OCI-M1 (cell line): ENCODE measurements at regions not wholly inside any gene's neighbourhood (a gene's known extent, or its start where the extent isn't known, plus 50 kb on each side); places are given as distances from the start of the nearest gene placed in this dataset.
"Not testable (repeated sequence)": the region's sequence is repeated elsewhere in the genome, so short reads cannot be mapped to it uniquely, and the experiment has no call there.

Experiments used
- DNase-seq: peaks from one replicate; lab custom pipeline; 2025; lab: John Stamatoyannopoulos, UW

DNA sequence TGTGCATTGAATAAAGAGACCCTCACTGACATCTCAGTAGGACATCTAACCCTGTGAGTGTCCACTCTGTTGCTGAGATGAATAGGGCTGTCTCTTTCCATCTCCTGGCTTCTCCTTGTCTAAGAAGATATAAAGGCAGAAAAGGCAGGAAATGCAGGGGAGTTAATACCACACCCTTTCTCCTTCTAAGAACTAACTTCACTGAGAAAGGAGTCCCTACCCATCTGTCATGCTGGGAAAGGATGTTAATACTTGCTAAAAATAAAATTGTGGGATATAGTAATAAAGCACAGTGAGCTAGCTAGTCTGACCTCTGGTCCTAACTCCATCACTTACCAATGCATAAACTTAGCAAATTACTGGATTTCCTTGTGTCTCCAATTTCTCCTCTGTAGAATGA, 213.9 kb upstream of the FIGN start:
- DNase-seq: no peak

DNA sequence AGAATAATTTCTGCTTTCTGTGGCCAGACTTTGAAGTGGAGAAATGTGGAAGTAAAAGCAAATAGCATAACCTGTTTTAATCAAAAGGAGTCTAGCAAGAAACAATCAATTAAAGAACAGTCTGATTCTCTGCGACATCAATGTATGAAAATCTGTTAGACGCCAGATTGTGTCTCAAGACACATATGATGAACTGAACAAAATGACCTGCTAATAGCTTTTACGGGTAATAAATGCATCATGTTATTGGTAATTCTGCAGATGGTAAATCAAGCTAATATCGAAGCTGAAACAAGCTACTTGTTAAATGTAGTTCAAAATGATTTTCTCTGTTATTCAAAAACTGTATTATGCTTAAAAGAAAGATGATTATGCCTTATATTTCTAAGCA, 208.5 kb upstream of the FIGN start:
- DNase-seq: no peak

DNA sequence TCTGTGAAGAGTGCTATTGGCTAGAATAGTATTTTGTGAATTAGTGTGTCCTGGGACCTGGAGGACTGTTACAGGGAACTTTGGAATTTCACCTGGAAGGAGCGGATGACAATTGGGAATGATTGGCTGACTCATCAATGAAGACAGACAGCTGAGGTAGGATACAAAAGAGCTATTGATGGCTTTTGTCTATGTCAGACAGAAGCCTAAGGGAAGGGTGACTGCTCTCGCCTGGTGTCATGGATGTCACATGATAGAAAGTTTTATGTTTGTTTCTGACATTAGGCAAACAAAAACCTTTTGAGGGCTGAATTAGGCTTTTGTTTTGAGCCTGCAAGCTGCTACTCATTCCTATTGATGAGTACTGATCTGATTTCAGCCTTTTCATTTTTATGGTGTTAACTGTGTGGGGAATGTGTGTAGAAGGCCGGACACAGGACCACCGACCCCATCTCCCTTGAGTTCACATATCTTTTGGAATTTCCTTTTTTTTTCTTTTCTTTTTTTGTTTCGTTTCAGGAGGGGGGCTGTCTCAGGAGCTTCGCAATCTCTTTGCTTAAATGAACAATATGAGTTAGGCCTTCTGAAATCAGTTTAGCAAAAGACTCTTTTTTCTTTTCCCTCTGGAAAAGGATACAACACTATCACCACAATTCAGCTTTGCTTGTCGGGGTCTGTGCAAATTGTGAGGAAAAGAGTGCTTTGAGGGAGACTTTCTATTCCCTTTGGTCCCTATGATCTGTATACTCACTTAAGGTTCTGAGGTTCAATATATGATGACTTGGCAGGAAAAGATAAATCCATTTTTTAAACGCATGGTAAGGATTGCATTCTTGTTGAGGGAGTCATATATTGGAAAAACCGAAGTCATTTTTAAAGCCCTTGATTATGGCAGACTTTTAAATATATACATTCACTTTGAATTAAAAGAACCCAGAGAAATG, 207.9 kb upstream of the FIGN start:
- DNase-seq: no peak

DNA sequence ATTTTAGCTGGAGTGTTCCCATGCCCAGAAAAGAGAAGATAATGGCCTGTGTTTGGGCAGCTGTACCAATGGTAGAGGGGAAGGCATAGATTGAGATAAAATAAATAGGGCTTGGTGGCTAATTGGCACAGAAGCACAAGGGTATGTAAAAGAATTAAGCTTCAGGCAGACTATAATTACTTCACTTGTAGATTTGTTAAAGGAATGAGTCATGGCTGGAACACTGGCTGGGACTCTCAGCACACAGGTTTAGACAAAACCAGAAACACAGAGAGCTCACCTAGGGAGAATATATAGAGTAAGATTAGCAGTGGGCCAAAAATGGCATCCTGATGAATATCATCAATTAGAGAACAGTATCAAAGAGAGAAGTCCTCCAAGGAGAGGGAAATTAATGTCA, 198.3 kb upstream of the FIGN start:
- DNase-seq: no peak

DNA sequence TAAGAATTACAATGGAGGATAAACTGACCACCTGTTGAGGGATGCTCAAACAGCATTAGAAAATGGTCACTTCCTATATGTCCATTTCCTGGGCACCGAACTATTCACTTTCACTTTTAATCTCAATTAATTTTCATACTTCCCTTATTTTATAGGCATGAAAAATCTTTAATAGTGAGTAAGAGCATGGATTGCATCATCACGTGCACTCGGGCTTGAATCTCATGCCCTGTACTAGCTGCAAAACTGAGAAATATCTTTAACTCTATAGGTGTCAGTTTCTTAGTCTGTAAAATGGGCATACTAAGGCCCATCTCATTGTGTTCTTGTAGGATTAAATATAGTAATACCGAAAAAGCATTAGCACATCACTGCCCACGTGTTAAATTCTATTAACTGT, 183.9 kb upstream of the FIGN start:
- DNase-seq: peak; percentile 27

DNA sequence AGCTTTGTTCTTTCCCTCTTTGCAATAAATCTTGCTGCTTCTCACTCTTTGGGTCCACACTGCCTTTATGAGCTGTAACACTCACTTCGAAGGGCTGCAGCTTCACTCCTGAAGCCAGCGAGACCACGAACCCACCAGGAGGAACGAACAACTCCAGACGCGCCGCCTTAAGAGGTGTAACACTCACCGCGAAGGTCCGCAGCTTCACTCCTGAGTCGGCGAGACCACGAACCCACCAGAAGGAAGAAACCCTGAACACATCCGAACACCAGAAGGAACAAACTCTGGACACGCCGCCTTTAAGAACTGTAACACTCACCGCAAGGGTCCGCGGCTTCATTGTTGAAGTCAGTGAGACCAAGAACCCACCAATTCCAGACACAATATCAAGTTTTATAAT, 178.7 kb upstream of the FIGN start:
- not testable (repeated sequence) for DNase-seq

DNA sequence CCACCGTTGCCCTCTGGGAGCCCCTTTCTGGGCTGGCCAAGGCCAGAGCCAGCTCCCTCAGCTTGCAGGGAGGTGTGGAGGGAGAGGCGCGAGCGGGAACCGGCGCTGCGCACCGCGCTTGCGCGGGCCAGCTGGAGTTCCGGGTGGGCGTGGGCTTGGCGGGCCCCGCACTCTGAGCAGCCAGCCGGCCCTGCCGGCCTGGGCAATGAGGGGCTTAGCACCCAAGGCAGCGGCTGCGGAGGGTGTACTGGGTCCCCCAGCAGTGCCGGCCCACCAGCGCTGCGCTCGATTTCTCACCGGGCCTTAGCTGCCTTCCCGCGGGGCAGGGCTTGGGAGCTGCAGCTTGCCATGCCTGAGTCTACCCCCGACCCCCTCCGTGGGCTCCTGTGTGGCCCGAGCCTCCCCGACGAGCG, 177.7 kb upstream of the FIGN start:
- not testable (repeated sequence) for DNase-seq

DNA sequence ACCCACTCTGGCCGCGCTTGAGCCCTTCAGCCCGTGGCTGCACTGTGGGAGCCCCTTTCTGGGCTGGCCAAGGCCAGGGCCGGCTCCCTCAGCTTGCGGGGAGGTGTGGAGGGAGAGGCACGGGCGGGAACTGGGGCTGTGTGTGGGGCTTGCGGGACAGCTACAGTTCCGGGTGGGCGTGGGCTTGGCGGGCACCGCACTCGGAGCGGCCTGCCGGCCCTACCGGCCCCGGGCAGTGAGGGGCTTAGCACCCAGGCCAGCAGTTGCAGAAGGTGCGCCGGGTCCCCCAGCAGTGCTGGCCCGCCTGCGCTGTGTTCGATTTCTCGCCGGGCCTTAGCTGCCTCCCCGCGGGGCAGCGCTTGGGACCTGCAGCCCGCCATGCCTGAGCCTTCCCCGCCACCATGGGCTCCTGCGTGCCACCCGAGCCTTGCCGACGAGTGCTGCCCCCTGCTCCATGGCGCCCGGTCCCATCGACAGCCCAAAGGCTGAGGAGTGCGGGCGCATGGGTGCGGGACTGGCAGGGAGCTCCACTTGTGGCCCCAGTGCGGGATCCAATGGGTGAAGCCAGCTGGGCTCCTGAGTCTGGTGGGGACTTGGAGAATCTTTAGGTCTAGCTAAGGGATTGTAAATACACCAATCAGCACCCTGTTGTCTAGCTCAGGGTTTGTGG, 173.7 kb upstream of the FIGN start:
- no peak for DNase-seq

DNA sequence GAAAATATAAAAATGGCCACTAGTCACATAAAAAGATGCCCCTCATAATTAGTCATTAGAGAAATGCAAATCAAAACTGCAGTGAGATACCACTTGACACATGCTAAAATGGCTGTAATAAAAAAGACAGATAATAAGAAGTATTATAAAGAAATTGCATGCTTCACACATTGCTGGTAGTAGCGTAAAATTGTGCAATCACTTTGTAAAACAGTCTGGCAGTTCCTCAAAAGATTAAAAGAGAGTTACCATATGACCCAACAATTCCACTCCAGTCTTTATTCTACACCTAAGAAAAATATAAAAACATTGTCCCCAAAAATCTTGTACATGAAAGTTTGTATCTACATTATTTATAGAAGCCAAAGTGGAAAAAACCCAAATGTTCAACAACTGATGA, 170.6 kb upstream of the FIGN start:
- DNase-seq: peak; percentile 63

DNA sequence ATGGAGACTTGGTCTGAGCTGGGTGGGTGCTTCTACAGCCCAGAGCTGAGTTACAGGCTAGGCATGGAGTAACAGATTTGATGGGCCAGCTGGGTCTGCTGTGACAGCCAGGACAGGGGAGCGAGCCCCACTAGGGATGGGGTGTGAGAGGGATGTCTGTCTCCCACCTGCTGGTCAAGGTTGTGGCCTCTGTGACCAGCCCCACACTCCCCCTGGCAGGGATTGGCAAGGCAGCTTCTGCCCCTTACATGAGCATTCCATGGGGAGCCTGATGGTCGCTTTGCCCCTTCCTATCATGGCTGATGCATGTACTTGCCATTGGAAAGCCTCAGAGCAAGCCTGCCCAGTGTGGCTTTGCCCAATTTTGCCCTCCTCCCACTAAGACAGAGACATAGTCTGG, 162.0 kb upstream of the FIGN start:
- DNase-seq: no peak

DNA sequence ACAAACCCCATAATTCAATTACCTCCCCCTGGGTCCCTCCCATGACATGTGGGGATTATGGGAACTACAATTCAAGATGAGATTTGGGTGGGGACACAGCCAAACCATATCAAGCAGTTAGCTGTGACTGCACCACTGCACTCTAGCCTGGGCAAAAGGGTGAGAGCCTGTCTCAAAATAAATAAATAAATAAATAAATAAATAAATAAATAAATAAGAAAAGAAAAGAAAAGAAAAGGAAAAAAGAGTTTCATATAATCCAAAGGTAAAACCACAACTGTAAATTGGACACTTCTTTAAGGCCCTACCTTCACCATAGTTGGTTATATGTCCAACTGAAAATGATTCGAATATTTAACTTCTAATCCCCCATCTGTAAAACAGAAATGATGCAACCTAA, 157.6 kb upstream of the FIGN start:
- DNase-seq: not testable (repeated sequence)

DNA sequence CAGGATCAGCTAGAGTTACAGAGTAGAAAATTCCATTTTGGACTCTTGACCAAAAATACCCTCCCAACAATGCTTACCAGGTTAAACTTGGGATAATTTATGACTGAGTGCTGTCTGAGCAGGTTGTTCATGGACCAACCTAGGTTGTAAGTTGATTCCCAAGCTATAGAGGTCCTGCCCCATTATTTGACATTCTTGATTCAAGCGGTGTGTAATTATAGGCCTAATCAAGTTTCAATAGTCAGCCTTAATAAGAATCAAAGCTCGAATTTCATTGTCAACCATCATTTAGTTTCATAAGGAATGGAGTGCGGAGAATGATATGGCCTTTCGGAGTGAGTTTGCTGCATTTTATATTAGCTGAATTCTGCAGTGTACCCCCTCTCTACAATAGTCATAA, 152.8 kb upstream of the FIGN start:
- DNase-seq: no peak

DNA sequence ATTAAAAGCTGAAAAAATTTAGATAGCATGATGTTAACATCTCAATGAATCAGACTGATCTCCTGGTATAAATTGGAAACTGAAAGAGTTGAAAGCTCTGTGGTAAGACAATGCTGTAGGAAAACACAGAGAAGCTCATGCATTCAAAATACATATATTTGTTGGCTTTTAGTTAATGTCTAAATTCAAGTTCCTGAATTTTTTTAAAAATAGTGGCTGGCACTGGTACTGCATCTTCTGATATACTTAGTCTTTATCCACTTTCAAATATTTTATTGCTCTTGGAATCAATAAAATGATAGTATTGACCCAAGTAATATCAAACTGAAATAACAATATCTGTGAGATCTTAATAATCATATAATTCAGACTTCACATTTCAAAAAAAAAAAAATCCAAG, 151.4 kb upstream of the FIGN start:
- peak; percentile 12 for DNase-seq

DNA sequence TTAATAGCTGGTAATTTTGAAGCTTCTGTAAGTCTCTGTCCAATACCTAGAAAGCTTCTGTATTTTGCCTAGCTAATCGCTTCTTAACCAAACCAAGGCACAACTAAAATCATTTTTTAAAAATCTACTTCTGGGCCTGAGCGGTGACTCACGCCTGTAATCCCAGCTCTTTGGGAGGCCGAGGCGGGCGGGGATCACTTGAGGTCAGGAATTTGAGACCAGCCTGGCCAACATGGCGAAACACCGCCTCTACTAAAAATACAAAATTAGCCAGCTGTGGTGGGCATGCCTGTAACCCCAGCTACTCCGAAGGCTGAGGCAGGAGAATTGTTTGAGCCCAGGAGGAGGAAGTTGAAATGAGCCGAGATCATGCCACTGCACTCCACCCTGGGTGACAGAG, 148.6 kb upstream of the FIGN start:
- no peak for DNase-seq

DNA sequence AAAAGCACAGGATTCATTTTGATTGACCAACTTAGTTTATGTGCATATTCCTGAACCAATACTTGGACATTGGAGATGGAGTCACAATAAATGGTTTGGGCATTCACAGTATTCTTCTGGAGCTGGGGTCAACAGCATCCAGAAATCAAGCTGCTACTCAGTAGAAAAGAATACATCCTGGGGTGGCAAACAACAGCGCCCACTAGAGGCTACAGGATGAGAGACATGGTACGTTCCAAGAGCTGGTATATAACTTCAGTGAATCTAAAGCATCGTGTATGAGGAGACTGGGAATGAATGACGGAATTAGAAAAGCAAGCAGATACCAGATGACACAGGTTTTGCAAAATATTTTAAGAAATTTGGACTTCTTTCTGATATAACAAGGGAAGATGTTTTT, 142.9 kb upstream of the FIGN start:
- peak; percentile 74 for DNase-seq

DNA sequence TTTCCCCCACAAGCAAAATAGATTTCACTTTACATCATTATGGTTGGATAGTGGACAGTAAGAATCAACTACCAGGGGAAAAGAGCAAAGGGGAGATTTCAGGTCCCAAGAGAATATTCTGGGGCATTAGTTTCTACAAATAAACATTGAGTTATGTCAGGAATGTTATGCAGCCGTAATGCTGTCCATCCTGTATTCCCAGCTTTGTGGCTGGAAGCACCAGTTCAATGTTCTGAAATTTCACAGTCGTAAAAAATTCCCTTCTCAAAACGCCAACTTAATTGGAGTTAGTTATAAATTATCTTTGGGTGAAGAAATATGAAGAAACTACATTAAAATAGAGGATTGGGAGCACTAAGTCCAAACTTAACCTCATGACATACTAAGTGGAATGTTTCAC, 141.5 kb upstream of the FIGN start:
- DNase-seq: no peak

DNA sequence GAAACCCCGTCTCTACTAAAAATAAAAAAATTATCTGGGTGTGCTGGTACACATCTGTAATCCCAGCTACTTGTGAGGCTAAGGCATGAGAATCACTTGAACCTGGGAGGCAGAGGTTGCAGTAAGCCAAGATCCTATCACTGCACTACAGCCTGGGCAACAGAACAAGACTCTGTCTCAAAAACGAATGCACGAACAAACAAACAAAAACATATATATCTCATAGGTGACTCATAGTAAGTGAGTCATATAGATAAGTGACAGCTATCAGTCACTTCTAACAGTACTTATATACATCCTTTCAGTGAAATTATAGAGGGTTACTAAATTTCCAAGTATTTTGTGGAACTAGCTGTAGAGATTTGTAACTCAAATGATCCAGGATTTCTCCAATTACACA, 127.3 kb upstream of the FIGN start:
- peak; percentile 17 for DNase-seq

DNA sequence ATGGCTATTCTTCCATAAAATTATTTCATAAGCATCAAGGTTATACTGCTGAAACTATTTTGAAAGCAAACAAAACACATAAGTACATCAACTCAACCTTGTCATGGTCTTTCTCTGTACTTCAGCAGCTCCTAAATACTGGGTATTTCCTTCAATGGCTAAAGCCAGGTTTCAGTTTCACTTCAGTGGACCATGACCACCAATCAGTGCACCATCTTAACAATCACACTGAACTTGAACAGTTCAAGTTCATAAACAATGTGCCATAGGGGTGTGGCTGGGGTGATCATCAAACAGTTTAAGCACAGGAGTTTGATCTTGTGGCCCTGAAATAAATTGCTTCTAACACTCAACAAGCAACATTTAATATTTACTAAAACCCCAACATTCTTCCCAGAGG, 124.1 kb upstream of the FIGN start:
- peak; percentile 83 for DNase-seq

DNA sequence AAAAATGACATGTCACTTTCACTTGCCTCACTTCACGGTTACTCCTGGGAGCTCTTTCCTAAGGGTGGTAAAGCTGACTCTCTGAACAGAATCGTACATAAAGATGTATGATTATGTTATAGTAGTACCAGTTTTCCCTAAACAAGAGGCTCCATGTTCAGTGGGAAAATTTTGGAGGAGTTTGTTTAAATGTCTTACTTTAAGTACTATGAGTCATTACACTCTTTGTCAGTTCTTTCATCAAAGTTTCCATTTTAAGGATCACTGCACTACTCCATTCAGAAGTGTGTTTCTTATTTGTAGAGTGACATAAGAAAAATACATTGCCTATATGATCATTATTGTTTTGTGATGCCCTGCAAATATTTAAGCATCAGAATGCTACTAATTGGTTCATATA, 121.1 kb upstream of the FIGN start:
- peak; percentile 60 for DNase-seq

DNA sequence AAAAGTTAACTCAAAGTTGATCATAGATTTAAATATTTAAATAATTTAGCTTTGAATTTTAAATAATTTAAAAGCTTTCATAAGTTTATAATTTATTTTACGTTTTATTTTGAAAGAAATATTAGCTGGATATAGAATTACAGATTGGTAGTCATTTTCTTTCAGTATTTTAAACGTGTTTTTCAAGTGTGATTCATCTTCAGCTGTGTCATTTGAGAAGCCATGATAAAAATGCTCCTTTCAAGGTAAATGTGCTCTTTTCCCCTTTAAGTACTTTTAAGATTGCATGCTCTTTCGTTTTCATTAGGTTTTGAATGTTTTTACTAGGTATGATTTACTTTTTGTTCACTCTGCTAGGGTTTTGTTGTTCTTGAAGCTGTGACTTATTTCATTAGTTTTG, 116.8 kb upstream of the FIGN start:
- DNase-seq: peak; percentile 54

DNA sequence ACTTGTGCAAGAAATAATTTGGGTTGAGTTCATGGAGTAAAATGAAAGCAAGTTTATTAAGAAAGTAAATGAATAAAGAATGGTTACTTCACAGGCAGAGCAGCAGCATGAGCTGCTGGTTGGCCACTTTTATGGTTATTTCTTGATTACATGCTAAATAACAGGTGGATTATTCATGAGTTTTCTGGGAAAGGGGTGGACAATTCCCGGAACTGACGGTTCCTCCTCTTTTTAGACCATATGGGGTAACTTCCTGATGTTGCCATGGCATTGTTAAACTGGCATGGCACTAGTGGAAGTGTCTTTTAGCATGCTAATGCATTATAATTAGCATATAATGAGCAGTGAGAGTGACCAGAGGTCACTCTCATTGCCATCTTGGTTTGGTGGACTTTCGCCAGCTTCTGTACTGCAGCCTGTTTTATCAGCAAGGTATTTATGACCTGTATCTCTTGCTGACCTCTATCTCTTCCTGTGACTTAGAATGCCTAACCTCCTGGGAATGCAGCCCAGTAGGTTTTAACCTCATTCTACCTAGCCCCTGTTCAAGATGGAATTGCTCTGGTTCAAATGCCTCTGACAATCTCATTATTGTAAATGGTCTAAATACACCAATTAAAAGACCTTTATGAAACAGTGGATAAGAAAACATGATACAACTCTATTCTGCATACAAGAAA, 114.1 kb upstream of the FIGN start:
- DNase-seq: peak; percentile 73

DNA sequence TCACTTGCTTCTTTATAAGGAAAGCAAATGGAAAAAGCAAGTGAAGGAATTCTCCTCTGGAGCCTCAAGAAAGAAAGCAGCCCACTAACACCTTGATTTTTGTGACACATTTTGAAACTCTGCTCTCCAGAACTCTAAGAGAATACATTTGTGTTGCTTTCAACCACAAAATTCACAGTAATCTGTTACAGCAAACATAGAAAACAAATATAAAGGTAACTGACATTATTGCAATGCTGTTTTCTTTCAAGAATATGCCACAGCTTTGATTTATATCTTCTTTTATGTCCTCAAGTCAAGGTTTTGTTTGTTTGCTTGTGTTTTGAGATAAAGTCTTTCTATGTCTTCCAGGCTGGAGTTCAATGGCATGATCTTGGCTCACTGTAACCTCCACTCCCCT, 103.1 kb upstream of the FIGN start:
- no peak for DNase-seq

DNA sequence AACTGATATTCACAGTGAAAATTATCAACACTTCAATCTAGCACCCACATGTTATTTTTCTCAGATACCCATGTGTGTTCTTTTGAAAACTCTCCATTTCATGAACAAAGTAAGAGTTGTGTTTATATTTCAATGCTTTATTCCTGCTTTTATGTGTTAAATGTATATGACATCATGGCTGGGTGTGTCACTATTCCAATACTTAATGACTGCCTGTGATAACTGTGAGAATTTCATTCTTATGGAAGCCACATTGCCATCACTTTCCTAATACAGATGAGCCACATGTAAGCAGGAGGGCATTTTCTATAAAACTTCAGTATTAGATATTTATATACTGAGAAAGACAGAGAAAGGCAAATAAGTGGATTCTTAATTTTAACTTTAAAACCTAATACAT, 100.4 kb upstream of the FIGN start:
- DNase-seq: no peak
